Stomach (tissue), 4 donors: ENCODE measurements at regions not wholly inside any gene's neighbourhood (a gene's known extent, or its start where the extent isn't known, plus 50 kb on each side); places are given as distances from the start of the nearest gene placed in this dataset.

ENCODE experiments used
- CTCF ChIP-seq, 7 experiments: fragments of 450-650 bp in 4 of 7; fragments of 200-600 bp in 3 of 7; sonication (generic) in 3 of 7; IDR thresholded peaks; one replicate each; pipeline ENCODE4 v1.5.1; 2016 to 2019; ENCODE audit warnings: antibody characterized with exemption in 7 of 7, control low read depth in 2 of 7, mild to moderate bottlenecking in 1 of 7
- POLR2AphosphoS5 ChIP-seq, 3 donors: sonication (generic); formaldehyde crosslinking; IDR thresholded peaks; one replicate each; pipeline ENCODE4 v1.6.1; 2016; ENCODE audit warnings: antibody characterized with exemption in 3 of 3

DNA sequence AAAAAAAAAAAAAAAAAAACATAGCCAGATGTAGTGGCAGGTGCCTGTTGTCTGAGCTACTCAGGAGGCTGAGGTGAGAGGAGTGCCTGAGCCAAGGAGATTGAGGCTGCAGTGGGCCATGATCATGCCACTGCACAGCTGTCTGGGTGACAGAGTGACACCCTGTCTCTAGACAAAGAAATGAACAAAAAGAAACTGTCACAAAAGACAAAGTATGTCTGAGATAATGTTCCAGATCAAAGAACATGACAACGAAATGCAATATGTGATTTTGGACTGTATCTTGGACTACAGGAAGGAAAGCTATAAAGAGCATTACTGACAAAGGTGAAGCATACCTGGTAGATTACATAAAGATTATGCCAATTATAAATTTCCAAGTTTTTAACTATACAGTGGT is 862.8 kb downstream of the ROBO2 start:
- TF ChIP-seq CTCF (IDR thresholded peaks at IDR 0.05) (no peak), POLR2AphosphoS5 (IDR thresholded peaks at IDR 0.05) (no peak)
